Stimulated activated CD4-positive, alpha-beta T cell treated with anti-CD3 and anti-CD28 coated beads, TNF-alpha, amount 100 ng/mL, for 1 hour (primary cell): ENCODE measurements at regions not wholly inside any gene's neighbourhood (a gene's known extent, or its start where the extent isn't known, plus 50 kb on each side); places are given as distances from the start of the nearest gene placed in this dataset.

Source experiments
- DNase-seq, 3 donors: peaks; one replicate each; pipeline ENCODE4 v3.0.0-alpha.2; 2020; ENCODE audit warnings: low read depth in 3 of 3, low spot score in 1 of 3

GRCh38 chr11:69411257-69411924 is 70.1 kb upstream of the LINC01488 start:
- DNase-seq: no peak

GRCh38 chr11:69413015-69413801 is 68.3 kb upstream of the LINC01488 start:
- no peak for DNase-seq

DNA sequence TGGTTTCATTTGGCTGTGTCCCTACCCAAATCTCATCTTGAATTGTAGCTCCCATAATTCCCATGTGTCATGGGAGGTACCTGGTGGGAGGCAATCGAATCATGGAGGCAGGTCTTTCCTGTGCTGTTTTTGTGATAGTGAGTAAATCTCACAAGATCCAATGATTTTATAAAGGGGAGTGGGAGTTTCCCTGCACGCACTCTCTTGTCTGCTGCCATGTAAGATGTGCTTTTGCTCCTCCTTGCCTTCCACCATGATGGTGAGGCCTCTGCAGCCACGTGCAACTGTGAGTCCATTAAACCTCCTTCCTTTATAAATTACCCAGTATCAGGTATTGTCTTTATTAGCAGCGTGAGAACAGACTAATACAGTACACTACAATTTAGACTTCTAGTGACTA is 67.5 kb upstream of the LINC01488 start:
- no peak for DNase-seq

DNA sequence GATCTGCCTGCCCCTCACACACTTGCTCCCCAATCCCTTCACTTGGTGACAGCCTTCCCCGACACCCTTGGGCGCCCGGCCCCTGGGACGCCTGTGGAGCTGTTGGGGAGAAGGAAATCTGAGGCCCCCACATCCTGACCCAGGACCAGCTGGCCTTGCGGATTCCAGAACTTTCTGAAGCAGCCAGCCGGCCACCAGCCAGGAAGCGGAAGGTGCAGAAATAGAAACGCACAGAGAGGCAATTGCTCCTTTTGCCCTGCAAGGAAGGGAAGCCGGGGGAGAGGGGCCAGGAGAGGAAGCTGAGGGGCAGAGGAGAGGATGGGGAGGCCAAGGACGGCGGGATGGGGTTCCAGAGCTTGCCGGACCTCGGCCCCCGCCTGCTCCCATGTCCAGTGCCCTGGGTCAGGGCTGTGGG is 66.7 kb upstream of the LINC01488 start:
- no peak for DNase-seq

DNA sequence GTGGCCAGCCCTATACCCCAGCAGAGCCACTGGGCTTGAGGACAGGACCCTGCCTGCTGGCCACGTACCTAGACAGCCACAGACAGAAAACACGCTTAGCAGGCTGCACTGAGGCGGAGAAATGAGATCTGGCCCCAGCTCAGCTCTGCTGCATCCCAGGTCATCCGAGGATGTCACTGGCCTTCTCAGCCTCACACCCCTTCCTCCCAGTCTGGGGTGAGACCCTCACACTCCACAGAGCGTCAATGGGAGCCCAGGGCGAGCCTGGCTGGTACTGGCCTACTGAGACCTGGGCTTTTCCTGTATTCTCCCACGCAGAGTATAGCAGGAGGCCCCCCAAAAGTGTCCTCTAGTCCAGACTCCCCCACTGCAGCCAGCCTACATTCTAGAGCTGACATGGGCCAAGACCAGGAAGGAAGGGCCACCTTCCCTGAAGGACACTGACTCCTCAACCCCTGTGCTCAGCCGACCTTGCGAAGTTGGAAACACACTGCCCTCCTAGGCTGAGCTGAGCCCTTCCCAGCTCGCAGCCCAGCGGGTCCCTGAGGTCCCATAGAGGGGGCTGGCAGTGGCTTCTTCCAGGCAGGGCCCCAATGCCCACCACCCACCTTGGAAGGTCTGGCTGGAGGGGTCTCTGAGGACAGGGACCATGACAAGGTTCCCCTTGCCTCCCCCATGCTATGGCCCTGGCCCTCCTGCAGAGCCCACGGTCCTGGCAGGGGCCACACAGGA is 65.9 kb upstream of the LINC01488 start:
- no peak for DNase-seq

GRCh38 chr11:69416143-69416515 is 65.3 kb upstream of the LINC01488 start:
- no peak for DNase-seq

- no peak for DNase-seq
Observed at GRCh38 chr11:69416762-69417698, 64.4 kb upstream of the LINC01488 start.

DNA sequence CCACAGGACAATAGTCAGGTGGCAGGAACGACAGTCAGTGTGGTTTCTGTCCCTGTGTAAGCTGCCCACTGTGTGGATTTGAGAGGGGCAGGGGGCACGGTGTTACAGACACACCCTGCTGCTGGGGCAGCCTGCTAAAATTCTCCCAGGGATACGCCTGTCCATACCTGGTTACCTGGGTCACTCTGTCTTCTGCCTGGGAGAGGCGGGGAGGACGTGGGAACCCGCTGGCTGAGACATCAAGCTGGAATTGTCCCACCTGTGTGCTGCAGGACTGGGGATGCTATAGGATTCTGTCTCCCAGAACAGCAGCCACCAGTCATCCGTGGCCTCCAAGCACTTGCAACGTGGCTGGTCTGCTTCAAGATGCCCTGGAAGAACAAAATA is 63.8 kb upstream of the LINC01488 start:
- DNase-seq: no peak

DNA sequence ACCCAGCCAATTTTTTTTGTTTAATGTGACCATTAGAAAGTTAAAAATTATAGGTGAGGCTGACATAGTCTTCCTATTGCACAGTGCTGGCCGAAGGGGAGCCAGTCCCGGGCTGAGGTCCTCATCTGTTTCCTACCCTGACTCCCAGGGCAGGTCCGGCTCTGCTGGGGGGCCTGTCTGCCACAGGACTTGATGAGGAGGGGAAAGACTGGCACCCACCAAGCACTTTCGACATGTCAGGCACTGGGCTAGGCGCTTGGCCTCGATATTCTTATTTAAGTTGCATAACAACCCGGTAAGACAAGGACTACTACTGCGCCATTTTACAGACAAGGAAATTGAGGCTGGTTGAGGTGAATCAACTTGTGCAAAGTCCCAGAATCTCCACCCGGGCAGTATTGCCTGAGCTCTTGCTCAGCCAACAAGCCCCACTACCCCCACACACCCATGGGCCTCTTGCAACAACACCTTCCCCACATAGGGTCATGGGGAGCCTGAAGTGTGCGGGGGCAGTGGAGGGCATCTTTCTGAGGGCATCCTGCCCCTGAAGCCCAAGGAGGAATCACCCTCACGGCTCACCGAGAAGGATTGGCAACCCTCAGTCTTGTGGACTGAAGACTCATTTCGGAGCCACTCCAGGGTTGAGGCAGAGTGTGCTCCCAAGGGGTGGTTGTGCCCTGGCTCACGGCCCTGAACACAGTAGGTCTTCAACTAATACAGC is 62.7 kb upstream of the LINC01488 start:
- no peak for DNase-seq

DNA sequence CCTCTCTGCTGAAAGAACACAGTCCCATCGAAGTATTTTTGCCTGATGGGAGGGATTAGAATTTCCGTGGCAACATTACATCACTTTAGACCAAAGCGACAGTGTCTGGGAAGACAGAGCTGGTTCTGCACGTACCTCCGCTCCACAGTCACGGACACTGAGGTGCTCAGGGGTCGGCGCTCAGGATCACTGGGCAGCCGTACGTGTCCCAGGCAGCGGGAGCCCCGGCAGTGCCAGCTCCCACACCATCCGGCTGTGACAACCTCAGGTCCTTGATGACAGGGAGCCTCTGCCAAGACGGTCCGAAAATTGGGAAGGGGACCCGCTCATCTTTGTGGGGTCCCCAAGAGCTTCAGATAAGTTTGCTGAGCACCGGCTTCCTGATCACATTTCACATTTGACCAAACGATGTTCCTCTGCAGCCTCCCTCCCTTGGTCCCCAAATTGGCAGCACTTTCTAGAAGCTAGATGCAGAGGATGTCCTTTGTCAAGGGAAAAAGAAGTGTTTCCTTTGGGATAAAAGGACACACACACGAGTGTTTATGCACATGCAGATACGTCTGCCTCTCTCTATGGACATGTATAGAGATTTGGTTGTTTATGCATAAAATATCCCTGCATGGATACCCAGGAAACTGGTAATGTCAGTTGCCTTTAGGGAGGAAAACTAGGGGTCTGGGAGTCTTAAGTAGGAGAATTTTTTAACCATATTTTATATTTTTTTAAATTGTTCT is 61.6 kb upstream of the LINC01488 start:
- no peak for DNase-seq

DNA sequence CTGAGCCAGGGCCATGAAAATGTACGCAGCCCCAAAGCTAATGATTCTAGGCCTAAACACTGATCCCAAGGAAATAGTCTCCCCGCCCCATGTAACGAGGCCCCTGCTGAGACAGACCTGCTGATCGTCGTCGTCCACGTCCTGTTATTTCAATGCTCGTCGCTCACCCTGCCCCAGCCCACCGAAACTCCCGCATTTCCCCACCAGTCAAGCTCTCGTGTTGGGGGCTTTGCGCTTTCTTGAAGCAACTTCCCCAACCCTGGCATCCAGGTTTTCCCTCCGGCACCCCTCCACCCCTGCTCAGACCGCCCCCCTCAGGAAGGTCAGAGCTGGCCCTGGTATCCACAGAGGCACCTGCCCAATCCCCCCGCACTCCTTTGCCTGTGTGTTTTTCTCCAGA is 58.8 kb upstream of the LINC01488 start:
- DNase-seq: no peak

DNA sequence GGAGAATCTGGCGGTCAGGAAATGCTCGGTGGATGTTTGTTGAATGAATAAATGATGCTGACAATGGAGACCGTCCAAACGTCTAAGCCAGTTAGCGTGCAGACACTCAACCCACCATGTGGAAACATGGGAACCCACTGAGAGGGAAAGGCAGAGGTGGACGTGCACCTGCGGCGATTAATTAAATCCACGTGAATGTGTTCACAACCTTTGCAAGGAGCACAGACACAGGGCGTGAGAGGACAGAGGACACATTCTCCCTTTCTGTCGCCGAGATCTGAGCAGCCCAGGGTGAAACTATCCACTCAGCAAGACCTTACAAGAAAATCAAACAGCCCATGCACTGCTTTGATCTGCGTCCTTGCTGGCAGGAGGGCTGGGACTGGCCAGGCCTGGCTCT is 58.3 kb upstream of the LINC01488 start:
- DNase-seq: no peak

DNA sequence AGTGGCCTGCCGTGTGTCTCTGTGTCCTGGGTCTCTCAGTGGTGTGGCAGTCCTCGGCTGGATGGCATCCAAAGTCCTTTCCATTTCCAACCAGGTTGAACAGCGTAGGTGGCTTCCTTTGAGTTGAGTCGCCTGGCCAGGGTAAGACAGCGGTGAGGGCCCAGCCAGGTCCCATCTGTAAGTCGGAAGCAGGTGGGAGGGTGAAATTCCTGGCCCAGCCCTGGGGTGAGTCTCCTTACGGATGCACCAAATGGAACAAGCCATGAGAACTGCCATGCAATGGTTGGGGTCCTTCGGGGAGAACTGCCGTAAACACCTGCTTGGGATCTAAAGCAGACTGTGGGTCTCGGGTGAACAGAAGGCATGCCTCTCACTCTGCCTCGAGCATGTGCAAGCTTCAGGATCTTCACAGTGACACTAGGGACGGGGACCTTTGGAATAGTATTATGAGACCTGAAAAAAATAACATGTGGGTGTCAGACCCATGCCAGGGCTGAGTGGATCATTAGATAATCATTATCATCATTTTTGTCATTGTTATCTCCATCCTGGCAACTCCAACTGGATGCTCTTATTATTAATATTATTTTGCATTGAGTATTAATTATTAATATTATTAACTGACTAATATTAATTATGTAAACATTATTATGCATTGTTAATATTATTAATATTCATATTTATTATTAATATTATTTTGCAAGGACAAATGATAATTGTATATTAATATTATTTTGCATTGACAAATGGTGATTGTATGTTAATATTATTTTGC is 57.7 kb upstream of the LINC01488 start:
- DNase-seq: no peak

DNA sequence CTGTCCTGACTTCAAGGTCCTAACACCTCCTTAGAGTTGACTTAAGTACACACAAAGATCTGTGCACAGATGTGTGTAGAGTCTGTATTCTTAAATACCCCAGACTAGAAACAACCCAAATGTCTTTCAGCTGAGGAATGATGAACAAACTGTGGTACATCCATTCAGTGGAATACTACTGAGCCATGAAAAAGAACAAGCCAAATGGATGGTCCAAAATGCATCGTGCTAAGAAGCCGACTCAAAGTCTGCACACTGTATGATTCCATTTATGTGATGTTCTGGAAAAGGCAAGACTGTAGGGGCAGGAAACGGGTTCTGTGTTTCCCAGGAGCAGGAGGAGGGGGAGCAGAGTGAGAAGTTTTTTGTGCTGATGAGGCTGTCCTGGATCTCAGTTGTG is 56.7 kb upstream of the LINC01488 start:
- DNase-seq: no peak

DNA sequence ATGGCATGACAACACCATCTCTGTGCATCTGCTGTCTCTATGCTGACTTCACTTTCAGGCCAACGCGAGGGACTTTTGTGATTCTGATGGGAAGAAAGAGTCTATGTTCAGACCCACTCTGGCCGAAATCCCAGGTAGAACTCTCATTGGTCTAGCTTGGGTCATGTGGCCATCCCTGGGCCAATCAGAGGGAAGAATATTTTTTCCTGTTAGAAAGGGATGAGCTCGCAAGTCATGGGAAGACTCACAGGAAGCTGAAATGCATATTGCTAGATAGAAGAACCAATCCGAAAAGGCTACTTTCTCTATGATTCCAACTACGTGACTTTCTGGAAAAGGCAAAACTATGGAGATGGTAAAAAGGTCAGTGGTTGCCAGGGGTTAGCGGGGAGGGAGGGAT is 56.0 kb upstream of the LINC01488 start:
- no peak for DNase-seq

DNA sequence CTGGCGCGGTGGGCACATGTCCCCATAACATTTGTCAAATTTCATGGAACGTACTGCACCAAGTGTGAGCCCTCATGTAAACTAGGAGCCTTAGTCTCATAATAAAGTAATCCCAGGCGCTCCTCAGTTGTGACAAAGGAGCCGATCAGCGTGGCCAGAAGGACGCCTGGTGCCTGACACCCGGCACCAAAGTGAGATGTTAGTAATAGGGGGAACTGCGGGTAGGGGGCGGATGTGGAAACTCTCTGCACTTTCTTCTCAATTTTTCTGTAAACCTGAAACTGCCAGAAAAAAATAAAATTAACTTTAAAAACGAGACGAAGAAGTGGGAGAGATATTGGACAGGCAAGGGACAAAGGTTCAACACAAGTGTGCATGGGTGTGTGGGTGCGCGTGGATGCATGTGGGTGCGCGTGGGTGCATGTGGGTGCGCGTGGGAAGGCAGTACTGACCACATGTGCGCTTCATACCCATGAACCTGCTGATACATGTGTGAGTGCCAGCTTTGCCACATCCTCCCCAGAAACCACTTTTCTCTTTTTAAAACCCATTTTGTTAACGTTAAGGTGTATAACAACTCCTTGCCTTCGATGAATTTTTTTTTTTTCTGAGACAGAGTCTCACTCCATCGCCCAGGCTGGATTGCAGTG is 55.4 kb upstream of the LINC01488 start:
- DNase-seq: no peak

DNA sequence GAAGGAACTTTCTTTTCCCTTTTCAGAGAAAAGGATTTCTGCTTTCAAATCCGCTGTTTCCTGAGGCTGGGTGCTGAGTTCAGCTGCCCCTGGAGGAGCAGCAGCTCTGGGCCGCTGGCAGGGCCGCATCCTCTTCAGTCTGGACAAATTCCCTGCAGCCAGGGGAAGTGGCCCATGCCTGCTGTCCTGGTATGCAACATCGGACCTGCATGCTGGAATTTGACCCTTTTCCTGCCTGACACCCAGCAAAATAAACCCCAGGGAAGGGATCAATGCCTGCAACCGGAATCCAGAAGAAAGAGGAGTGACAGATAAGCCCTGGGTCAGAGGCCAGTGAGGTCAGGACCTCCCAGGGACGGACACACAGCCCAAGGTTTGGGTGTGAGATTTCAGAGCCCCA is 54.1 kb upstream of the LINC01488 start:
- DNase-seq: no peak
